H1 (cell line): ENCODE measurements at regions not wholly inside any gene's neighbourhood (a gene's known extent, or its start where the extent isn't known, plus 50 kb on each side); places are given as distances from the start of the nearest gene placed in this dataset.

Experiments
- CTCF ChIA-PET: fragments of 300-600 bp; sonication (Branson Sonifier 250); formaldehyde crosslinking; loops from one replicate; lab custom pipeline; 2021; ENCODE audit not compliant: partially characterized antibody; lab: Charles Lee
- POLR2A ChIA-PET: fragments of 300-600 bp; sonication (Branson Sonifier 250); formaldehyde crosslinking; loops from one replicate; lab custom pipeline; 2021; ENCODE audit warnings: inconsistent platforms; ENCODE audit not compliant: partially characterized antibody; lab: Charles Lee
- DNase-seq, 2 experiments: peaks; one replicate each; pipeline versions ENCODE4 v3.0.0 to v3.0.0-alpha.2; 2010 to 2022; ENCODE audit warnings: low spot score in 2 of 2, low read depth in 1 of 2, mixed read lengths in 1 of 2
- FAIRE-seq: peaks from 2 replicates; lab custom pipeline; 2011; peaks lifted over from hg19 to GRCh38; lab: Jason Lieb, UNC
- H2AFZ ChIP-seq: 2 replicates; pipeline ENCODE4 v1.8.1; 2012; ENCODE audit warnings: low read length, inconsistent platforms
- H2AK5ac ChIP-seq: 2 replicates; pipeline ENCODE4 v1.6.1; 2013; ENCODE audit warnings: low read depth, low read length
- H2BK120ac ChIP-seq: replicated peaks from 2 replicates; pipeline ENCODE3; 2013; ENCODE audit warnings: low read depth, low read length, inconsistent platforms
- H2BK12ac ChIP-seq: 2 replicates; pipeline ENCODE4 v1.6.1; 2013; ENCODE audit warnings: low read depth, low read length
- H2BK15ac ChIP-seq: 2 replicates; pipeline ENCODE4 v1.6.1; 2013; ENCODE audit warnings: low read length
- H2BK20ac ChIP-seq: 2 replicates; pipeline ENCODE4 v1.6.1; 2013; ENCODE audit warnings: low read length
- H2BK5ac ChIP-seq: 2 replicates; pipeline ENCODE4 v1.6.1; 2013; ENCODE audit warnings: low read depth, low read length
- H3K14ac ChIP-seq: 2 replicates; pipeline ENCODE4 v1.6.1; 2013; ENCODE audit warnings: inconsistent platforms; ENCODE audit not compliant: insufficient read length
- H3K18ac ChIP-seq: 2 replicates; pipeline ENCODE4 v1.6.1; 2013; ENCODE audit warnings: low read length; ENCODE audit errors: extremely low read depth
- H3K23ac ChIP-seq: 2 replicates; pipeline ENCODE4 v1.6.1; 2013; ENCODE audit warnings: inconsistent platforms; ENCODE audit not compliant: insufficient read length
- H3K23me2 ChIP-seq: 2 replicates; pipeline ENCODE4 v1.6.1; 2013; ENCODE audit warnings: low read depth, low read length
- H3K27ac ChIP-seq: 2 replicates; pipeline ENCODE4 v1.6.1; 2011; ENCODE audit warnings: low read depth, low read length, inconsistent platforms
- H3K27me3 ChIP-seq, 4 experiments: replicated peaks in 1 of 4; 1 replicate in 1 of 4; 2 replicates in 3 of 4; pipeline versions ENCODE4 v1.6.1 to v1.8.1; 2011 to 2013; ENCODE audit warnings: low read length in 3 of 4, mild to moderate bottlenecking in 3 of 4, inconsistent platforms in 2 of 4, mixed read lengths in 2 of 4, moderate library complexity in 1 of 4; ENCODE audit not compliant: control insufficient read depth in 3 of 4, insufficient read depth in 3 of 4; ENCODE audit errors: extremely low read depth in 1 of 4
- H3K36me3 ChIP-seq, 4 experiments: 2 replicates each; pipeline versions ENCODE4 v1.6.1 to v1.8.1; 2011 to 2013; ENCODE audit warnings: mild to moderate bottlenecking in 4 of 4, low read length in 3 of 4, moderate library complexity in 2 of 4, control low read depth in 1 of 4, inconsistent platforms in 1 of 4; ENCODE audit not compliant: insufficient read depth in 4 of 4, control insufficient read depth in 2 of 4
- H3K4ac ChIP-seq: replicated peaks from 2 replicates; pipeline ENCODE3; 2013; ENCODE audit warnings: low read length, low read depth, mixed read lengths, inconsistent platforms; ENCODE audit not compliant: insufficient read length
- H3K4me1 ChIP-seq, 4 experiments: replicated peaks in 1 of 4; 1 replicate in 1 of 4; 2 replicates in 3 of 4; pipeline versions ENCODE4 v1.6.1 to v1.8.1; 2011 to 2013; ENCODE audit warnings: low read length in 3 of 4, inconsistent platforms in 2 of 4, mixed read lengths in 1 of 4; ENCODE audit not compliant: insufficient read depth in 4 of 4, control insufficient read depth in 3 of 4
- H3K4me2 ChIP-seq, 2 experiments: 2 replicates each; pipeline versions ENCODE4 v1.6.1 to v1.8.1; 2011 to 2013; ENCODE audit warnings: low read depth in 2 of 2, low read length in 2 of 2, control low read depth in 1 of 2, inconsistent platforms in 1 of 2, mild to moderate bottlenecking in 1 of 2; ENCODE audit not compliant: insufficient read depth in 1 of 2
- H3K4me3 ChIP-seq, 4 experiments: fragments of 200-600, 300-600 bp in 1 of 4; sonication (generic), shearing (Covaris generic), sonication (Bioruptor Twin) in 1 of 4; 2 replicates each; pipeline versions ENCODE4 v1.5.1 to v1.8.1; 2011 to 2016; ENCODE audit warnings: low read length in 4 of 4, low read depth in 3 of 4, control low read depth in 2 of 4, inconsistent platforms in 2 of 4, mild to moderate bottlenecking in 2 of 4, mixed read lengths in 1 of 4, moderate library complexity in 1 of 4; ENCODE audit not compliant: insufficient read depth in 2 of 4; ENCODE audit errors: extremely low read depth in 1 of 4
- H3K56ac ChIP-seq: replicated peaks from 2 replicates; pipeline ENCODE3; 2013; ENCODE audit warnings: low read depth, mild to moderate bottlenecking, mixed read lengths, low read length, inconsistent platforms; ENCODE audit not compliant: insufficient read length
- H3K79me1 ChIP-seq: 2 replicates; pipeline ENCODE4 v1.6.1; 2013; ENCODE audit warnings: low read depth, low read length, control low read depth
- H3K79me2 ChIP-seq, 2 experiments: 2 replicates each; pipeline versions ENCODE4 v1.6.1 to v1.8.1; 2012 to 2013; ENCODE audit warnings: low read length in 2 of 2, mild to moderate bottlenecking in 2 of 2, inconsistent platforms in 1 of 2; ENCODE audit not compliant: insufficient read depth in 2 of 2, control insufficient read depth in 1 of 2
- H3K9ac ChIP-seq, 4 experiments: replicated peaks in 1 of 4; 1 replicate in 1 of 4; 2 replicates in 3 of 4; pipeline versions ENCODE4 v1.6.1 to v1.8.1; 2011 to 2013; ENCODE audit warnings: low read depth in 3 of 4, low read length in 3 of 4, control low read depth in 2 of 4, mild to moderate bottlenecking in 2 of 4, moderate library complexity in 2 of 4, inconsistent platforms in 1 of 4; ENCODE audit errors: extremely low read depth in 1 of 4
- H3K9me3 ChIP-seq, 2 experiments: 2 replicates each; pipeline versions ENCODE4 v1.6.1 to v1.8.1; 2012 to 2013; ENCODE audit warnings: mild to moderate bottlenecking in 2 of 2, moderate library complexity in 2 of 2, control low read depth in 1 of 2, inconsistent platforms in 1 of 2, low read depth in 1 of 2, low read length in 1 of 2, mixed read lengths in 1 of 2; ENCODE audit not compliant: insufficient read depth in 2 of 2
- H4K20me1 ChIP-seq, 2 experiments: replicated peaks in 1 of 2; 2 replicates each; pipeline versions ENCODE3 to v1.8.1; 2011 to 2013; ENCODE audit warnings: inconsistent platforms in 2 of 2, low read length in 2 of 2, mild to moderate bottlenecking in 1 of 2; ENCODE audit not compliant: insufficient read depth in 2 of 2, control insufficient read depth in 1 of 2
- H4K5ac ChIP-seq: 2 replicates; pipeline ENCODE4 v1.6.1; 2013; ENCODE audit warnings: low read length, low read depth, mixed read lengths, inconsistent platforms; ENCODE audit not compliant: insufficient read length
- H4K8ac ChIP-seq: 2 replicates; pipeline ENCODE4 v1.8.0; 2013; ENCODE audit warnings: mild to moderate bottlenecking, moderate library complexity, low read length, inconsistent platforms; ENCODE audit not compliant: insufficient read depth; ENCODE audit errors: extremely low read depth
- H4K91ac ChIP-seq: replicated peaks from 2 replicates; pipeline ENCODE3; 2013; ENCODE audit warnings: low read length, mixed read lengths, inconsistent platforms; ENCODE audit not compliant: insufficient read length
- CBX8 ChIP-seq: fragments of 300-800, 300-1000 bp; sonication (generic); IDR thresholded peaks from 2 replicates; pipeline ENCODE4 v1.7.1; 2016; ENCODE audit warnings: low read depth, low read length, borderline replicate concordance
- EGR1 ChIP-seq: IDR thresholded peaks from 2 replicates; pipeline ENCODE4 v1.6.1; 2011; ENCODE audit warnings: low read depth, low read length, borderline replicate concordance
- EP300 ChIP-seq, 2 experiments: IDR thresholded peaks; 1 replicate in 1 of 2; 2 replicates in 1 of 2; pipeline ENCODE4 v1.6.1; 2011 to 2012; ENCODE audit warnings: low read depth in 2 of 2, low read length in 2 of 2, mild to moderate bottlenecking in 2 of 2, borderline replicate concordance in 1 of 2, inconsistent platforms in 1 of 2, moderate library complexity in 1 of 2
- HDAC6 ChIP-seq: IDR thresholded peaks from one replicate; pipeline ENCODE4 v1.7.1; 2012; ENCODE audit warnings: low read depth, mild to moderate bottlenecking, inconsistent platforms, low read length, moderate library complexity
- JUND ChIP-seq: IDR thresholded peaks from 2 replicates; pipeline ENCODE4 v1.6.1; 2011; ENCODE audit warnings: mild to moderate bottlenecking, improper control_type of control experiment, low read length
- POLR2A ChIP-seq, 2 experiments: IDR thresholded peaks; 1 replicate in 1 of 2; 2 replicates in 1 of 2; pipeline ENCODE4 v1.6.1; 2011; ENCODE audit warnings: low read depth in 2 of 2, low read length in 2 of 2, mild to moderate bottlenecking in 2 of 2; ENCODE audit errors: control extremely low read depth in 1 of 2
- POU5F1 ChIP-seq: IDR thresholded peaks from 2 replicates; pipeline ENCODE4 v1.6.1; 2011; ENCODE audit warnings: low read depth, mild to moderate bottlenecking, low read length, moderate library complexity
- RNF2 ChIP-seq: fragments of 200-900, 300-1000 bp; sonication (generic); IDR thresholded peaks from 2 replicates; pipeline ENCODE4 v1.7.1; 2016; ENCODE audit warnings: borderline replicate concordance, low read depth, mild to moderate bottlenecking, antibody characterized with exemption, low read length; ENCODE audit not compliant: poor library complexity, severe bottlenecking; ENCODE audit errors: missing control alignments
- YY1 ChIP-seq: IDR thresholded peaks from 2 replicates; pipeline ENCODE4 v1.6.1; 2011; ENCODE audit warnings: low read depth, mild to moderate bottlenecking, low read length
- WGBS, 2 experiments: shearing (Covaris generic) in 1 of 2; methylation state at CpG; one replicate each; pipeline versions ENCODE4 v1.1.6 to v1.1.7; 2013 to 2015; ENCODE audit warnings: low lambda C conversion rate in 2 of 2, mixed read lengths in 2 of 2, inconsistent platforms in 1 of 2, low coverage in 1 of 2, missing lambda C conversion rate in 1 of 2; ENCODE audit not compliant: insufficient replicate concordance in 2 of 2, insufficient coverage in 1 of 2, insufficient read length in 1 of 2; ENCODE audit errors: extremely low coverage in 1 of 2, missing lambda C conversion rate in 1 of 2; 5-methylcytosine and 5-hydroxymethylcytosine counted together
- TF ChIP-seq, protein P1 (sequence below): IDR thresholded peaks from 2 replicates; pipeline ENCODE4 v1.6.1; 2011; ENCODE audit warnings: low read length, improper control_type of control experiment

GRCh38 chr10:4264209-4264865, 479.3 kb upstream of the KLF6 start:
- Histone ChIP-seq H3K4me3 (no peak overlapping the region), H3K23ac (no peak overlapping the region), H2AK5ac (no peak overlapping the region), H4K8ac (no peak overlapping the region), H3K9me3 (0 out of 4 replicates have a peak, but pooled peaks cover 0 to 2% of the 10 kb centered on the region in 2 experiments), H3K27ac (no peak overlapping the region), H3K4ac (no peak overlapping the region), H3K79me2 (no peaks in the 10 kb centered on the region), H2BK15ac (no peak overlapping the region), H2AFZ (no peak overlapping the region; the same call in 1 of the 2 replicates), H2BK20ac (no peak overlapping the region), H3K4me2 (no peak overlapping the region), H4K5ac (no peak overlapping the region), H4K20me1 (no peaks in the 10 kb centered on the region), H3K14ac (no peak overlapping the region), H3K18ac (no peak overlapping the region), H3K9ac (no peak overlapping the region), H3K36me3 (no peaks in the 10 kb centered on the region), H3K4me1 (no peaks in the 10 kb centered on the region), H3K56ac (no peak overlapping the region), H3K23me2 (no peaks in the 10 kb centered on the region), H4K91ac (no peak overlapping the region), H2BK120ac (no peak overlapping the region), H2BK5ac (no peak overlapping the region), H3K79me1 (no peaks in the 10 kb centered on the region), H3K27me3 (no peaks in the 10 kb centered on the region), H2BK12ac (no peak overlapping the region)
- TF ChIP-seq POLR2A (IDR thresholded peaks at IDR 0.05; ENCODE audit: control extremely low read depth in 1 of 2, low read depth in 2 of 2, low read length in 2 of 2): no peak
- no peak for TF ChIP-seq YY1
- no peak for TF ChIP-seq EP300 (IDR thresholded peaks at IDR 0.05; ENCODE audit: borderline replicate concordance in 1 of 2, low read depth in 2 of 2, low read length in 2 of 2)
- TF ChIP-seq EGR1: no peak
- TF ChIP-seq CBX8: no peak
- TF ChIP-seq, protein P1, sequence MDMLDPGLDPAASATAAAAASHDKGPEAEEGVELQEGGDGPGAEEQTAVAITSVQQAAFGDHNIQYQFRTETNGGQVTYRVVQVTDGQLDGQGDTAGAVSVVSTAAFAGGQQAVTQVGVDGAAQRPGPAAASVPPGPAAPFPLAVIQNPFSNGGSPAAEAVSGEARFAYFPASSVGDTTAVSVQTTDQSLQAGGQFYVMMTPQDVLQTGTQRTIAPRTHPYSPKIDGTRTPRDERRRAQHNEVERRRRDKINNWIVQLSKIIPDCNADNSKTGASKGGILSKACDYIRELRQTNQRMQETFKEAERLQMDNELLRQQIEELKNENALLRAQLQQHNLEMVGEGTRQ: no peak
- TF ChIP-seq JUND: no peak
- TF ChIP-seq POU5F1: no peak
- no peak for TF ChIP-seq HDAC6
- TF ChIP-seq RNF2: no peak
- ChIA-PET POLR2A (no interaction called here), CTCF (interaction anchor here (1.2 kb wide), 1 partner anchor 12 kb away, joined by 3 read pairs; no protein-coding TSS in a partner anchor)
- FAIRE-seq (no peak), DNase-seq (no peak)
- WGBS, 2 experiments: 94% methylated on average over 8 of the region's 8 CpGs; no CpG with 5 or more reads in 1 of the 2 experiments
